Superior temporal gyrus (tissue), 1 donor: ENCODE measurements at regions not wholly inside any gene's neighbourhood (a gene's known extent, or its start where the extent isn't known, plus 50 kb on each side); places are given as distances from the start of the nearest gene placed in this dataset.
A peak's percentile ranks its signal among the peaks of the same experiment; 100 is the strongest.
"Not testable (repeated sequence)": the region's sequence is repeated elsewhere in the genome, so short reads cannot be mapped to it uniquely, and the experiment has no call there.

Experiments
- DNase-seq: peaks from one replicate; pipeline ENCODE4 v3.0.0-alpha.2; 2016; ENCODE audit errors: extremely low spot score

- no peak for DNase-seq
Observed at GRCh38 chr1:222068101-222068500, 326.2 kb upstream of the DUSP10 start.

DNA sequence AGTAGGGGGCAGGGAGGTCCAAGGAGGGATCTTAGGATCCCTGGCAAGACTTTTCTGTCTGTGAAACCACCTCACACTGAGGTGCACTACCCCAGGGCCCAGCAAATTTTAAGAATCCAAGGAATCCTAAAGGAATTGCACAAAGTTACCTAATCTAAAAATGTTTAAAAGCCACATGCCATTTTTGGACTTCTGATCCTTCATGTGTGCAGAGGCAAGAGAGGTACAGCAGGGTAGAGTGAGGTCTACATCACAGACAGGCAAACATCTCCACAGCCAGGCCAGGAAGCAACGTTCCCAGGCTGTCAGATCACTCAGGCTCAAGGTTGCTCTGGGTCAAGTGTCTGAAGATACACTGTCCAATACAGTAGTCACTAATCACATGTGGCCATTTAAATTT lies 324.6 kb upstream of the DUSP10 start:
- no peak for DNase-seq

DNA sequence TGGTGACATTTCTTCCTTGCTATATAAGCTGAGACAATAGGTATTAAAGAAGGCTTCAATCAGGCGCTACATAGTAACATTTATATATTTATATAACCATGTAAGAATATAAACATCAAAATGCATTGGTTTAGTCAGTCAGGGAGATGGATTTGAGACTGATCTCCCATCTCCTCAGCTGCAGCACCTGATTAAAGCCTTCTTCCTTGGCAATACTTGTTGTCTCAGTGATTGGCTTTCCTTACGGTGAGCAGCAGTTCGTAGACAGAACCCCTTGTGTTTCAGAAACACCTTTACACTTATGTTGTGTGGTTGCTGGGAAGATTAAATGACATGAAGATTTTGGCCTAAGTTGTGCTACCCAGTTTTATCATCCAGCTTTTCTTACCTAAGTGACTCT lies 323.3 kb upstream of the DUSP10 start:
- DNase-seq: no peak

DNA sequence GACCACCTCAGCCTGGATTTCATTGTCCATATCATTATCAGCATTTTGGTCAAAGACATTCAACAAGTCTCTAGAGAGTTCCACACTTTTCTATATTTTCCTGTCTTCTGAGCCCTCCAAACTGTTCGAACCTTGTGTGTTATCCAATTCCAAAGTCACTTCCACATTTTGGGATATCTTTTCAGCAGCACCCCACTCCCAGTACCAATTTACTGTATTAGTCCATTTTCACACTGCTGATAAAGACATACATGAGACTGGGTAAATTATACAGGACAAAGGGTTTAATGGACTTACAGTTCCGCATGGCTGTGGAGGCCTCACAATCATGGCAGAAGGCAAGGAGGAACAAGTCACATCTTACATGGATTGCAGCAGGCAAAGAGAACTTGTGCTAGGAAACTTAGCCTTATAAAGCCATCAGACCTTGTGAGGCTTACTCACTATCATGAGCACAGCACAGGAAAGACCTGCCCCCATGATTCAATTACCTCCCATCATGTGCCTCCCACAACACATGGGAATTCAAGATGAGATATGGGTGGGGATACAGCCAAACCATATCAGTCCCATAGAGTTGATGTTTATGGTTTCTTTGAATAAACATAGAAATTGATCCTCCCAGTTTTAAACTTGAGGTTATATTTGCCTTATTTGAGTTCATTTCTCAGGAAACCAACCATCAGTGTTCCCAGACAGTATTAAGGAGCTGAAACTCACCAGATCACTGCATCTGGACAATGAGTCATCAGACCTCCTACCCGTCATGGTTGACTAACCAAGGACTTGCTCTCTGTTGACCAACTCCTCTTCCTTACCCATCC lies 322.7 kb upstream of the DUSP10 start:
- DNase-seq: no peak

DNA sequence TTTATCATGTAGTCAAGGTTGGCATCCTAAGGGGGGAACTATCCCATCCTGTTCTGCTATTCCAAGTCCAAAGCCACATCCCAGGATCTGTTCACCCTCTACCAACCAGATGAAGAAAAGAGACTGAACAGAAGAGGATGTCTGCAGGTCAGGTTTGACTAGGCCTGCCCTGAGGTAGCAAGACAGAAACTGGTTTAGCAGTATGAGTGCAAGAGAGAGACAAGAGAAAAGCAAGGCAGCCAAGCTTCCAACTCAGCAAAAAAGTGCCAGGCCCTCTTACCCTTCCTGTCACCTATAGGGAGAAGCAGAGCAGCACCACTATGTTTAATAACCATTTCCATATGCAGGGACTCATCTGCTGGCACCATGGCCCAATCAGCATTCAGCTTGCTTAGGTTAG lies 320.8 kb upstream of the DUSP10 start:
- DNase-seq: no peak

DNA sequence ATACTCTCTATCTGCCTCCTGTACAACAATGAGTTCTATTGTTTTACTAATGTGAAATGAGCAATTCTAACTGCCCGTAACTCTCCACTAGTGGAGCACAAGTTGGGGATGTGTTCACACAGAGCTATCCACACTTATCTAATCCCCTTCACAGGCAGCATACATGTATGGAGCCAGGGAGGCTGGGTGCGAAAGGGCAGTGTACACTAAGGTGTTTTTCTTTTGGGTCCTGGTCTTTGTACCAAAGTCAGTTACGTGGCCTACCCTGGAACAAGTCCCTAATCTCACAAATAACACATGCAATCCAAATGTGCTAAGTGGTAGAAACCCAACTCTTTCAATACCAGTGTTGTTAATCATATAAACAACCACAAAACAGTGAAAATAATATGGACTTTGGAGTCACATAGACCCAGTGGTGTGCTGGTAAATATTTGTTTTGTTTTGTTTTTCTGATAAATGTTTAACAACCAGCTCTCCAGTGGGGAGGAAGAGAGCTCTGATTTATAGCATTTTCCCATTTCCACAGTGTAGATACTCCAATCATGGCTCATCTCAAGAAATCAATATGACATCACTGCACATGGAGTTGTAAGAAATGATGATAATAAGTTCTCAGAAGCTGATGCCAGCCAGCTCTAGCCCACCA lies 319.9 kb upstream of the DUSP10 start:
- DNase-seq: no peak

GRCh38 chr1:222060210-222060916 lies 318.5 kb upstream of the DUSP10 start:
- DNase-seq: no peak

- DNase-seq: no peak
Observed at GRCh38 chr1:222058249-222058648, 316.4 kb upstream of the DUSP10 start.

DNA sequence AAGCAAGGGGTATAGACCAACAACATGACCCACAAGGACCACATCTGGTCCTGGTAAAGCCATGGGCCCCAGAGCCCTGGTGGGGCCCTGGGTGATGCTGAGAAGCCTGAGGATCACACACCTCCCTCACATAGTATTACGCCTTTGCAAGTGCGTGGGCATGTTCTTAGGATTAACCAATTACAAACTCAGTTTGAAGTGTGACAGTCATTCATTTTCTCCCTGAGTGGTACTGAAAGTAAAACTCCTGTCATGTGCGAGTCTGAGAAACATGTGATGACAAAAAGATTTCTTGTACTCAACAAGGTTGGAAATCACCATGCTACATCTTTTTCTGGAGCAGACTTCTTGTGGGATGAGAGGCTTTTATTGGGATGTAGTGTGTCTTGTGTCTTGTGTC lies 315.3 kb upstream of the DUSP10 start:
- DNase-seq: no peak

- DNase-seq: no peak
Observed at GRCh38 chr1:222054416-222054815, 312.5 kb upstream of the DUSP10 start.

- DNase-seq: no peak
Observed at GRCh38 chr1:222053790-222054294, 312.0 kb upstream of the DUSP10 start.

- not testable (repeated sequence) for DNase-seq
Observed at GRCh38 chr1:222051311-222051710, 309.4 kb upstream of the DUSP10 start.

DNA sequence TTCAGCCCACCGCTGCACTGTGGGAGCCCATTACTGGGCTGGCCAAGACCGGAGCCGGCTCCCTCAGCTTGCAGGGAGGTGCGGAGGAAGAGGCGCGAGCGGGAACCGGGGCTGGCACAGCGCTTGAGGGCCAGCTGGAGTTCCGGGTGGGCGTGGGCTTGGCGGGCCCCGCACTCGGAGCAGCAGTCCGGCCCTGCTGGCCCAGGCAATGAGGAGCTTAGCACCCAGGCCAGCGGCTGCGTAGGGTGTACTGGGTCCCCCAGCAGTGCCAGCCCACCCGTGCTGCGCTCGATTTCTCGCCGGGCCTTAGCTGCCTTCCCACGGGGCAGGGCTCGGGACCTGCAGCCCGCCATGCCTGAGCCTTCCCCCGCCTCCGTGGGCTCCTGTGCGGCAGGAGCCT lies 307.8 kb upstream of the DUSP10 start:
- not testable (repeated sequence) for DNase-seq

DNA sequence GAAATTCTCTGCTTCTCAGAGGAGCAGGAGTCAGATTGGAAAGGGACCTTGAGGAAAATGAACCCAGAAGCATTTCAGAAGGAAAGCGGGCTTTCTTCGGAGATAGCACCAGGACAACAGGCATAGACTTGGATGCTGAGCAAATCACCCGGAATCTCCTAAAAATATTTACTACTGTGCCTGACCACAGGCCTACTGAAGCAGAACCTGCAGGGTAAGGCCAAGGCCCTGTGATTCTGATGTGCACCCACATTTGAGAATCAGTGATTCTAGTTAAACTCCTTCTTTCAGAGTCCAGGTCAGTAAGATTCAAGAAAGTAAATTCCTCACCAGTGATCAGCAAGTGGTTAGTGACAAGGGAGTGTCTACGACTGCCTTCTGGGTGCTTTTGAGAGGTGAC lies 307.3 kb upstream of the DUSP10 start:
- no peak for DNase-seq

- no peak for DNase-seq
Observed at GRCh38 chr1:222048094-222048595, 306.3 kb upstream of the DUSP10 start.

- peak; percentile 39 for DNase-seq
Observed at GRCh38 chr1:222047366-222047765, 305.5 kb upstream of the DUSP10 start.

DNA sequence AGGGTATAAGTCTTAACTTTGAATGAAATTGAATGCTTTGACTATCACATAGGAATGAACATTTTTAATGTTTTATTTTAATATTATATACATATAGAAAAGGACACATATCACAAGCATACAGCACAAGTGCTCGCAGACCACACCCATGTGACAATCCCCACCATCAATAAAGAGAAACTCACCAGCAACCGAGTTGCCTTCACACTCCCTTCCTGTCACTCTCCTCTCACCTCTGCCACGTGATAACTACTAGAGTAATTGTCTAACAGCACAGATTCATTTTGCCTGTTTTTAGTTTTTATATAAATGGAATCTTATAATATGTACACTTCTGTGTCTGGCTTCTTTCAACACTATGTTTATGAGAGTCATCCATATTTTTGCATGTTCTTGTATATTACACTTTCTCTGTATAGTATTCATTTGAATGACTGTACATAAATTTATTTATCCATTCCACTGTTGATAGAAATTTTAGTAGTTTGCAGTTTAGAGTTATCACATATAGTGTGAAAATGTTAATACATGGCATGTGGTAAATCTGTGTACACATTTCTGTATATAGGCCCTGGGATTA lies 304.9 kb upstream of the DUSP10 start:
- DNase-seq: no peak

DNA sequence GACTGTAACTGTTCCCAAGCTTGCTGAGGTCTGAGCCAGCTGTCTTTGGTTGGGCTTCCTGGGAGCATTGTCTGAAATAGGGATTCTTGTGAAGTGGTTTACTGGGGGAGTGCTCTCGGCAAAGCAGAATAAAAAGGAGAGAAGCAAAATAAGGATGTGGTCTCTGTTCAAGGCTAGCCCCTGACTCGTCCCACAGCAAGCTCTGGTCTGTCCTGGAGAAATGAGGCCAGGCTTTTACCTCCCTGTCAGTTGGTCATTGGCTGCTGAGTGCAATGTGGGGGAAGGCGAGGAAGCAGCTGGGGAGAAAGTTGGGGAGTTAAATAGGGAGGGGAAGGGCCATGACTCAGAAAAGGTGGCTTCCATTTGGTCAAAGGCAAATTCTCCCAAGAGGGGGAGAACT lies 303.9 kb upstream of the DUSP10 start:
- DNase-seq: no peak

DNA sequence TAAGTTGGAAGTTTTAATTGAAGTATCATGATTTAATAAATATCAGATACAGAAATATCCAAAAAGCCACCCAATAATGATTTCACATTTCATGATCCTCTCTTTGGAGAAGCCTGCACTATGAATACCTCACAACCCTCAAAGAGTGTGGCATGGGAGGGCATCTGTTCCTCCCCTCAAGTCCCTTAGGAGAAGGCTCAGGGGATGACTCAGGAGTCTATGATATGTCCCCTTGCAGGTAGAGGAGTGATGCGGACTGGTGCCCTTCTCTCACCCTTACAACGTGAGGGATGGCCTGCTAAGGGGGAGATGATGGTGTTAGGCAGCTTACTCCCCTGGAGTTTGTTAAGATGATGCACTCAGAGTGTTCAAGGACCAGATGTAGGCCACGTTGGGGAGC lies 303.3 kb upstream of the DUSP10 start:
- no peak for DNase-seq

GRCh38 chr1:222043444-222044292 lies 301.8 kb upstream of the DUSP10 start:
- DNase-seq: no peak

GRCh38 chr1:222042120-222042519 lies 300.2 kb upstream of the DUSP10 start:
- no peak for DNase-seq
